ENCODE measurements at regions not wholly inside any gene's neighbourhood (a gene's known extent, or its start where the extent isn't known, plus 50 kb on each side); places are given as distances from the start of the nearest gene placed in this dataset.

DNA sequence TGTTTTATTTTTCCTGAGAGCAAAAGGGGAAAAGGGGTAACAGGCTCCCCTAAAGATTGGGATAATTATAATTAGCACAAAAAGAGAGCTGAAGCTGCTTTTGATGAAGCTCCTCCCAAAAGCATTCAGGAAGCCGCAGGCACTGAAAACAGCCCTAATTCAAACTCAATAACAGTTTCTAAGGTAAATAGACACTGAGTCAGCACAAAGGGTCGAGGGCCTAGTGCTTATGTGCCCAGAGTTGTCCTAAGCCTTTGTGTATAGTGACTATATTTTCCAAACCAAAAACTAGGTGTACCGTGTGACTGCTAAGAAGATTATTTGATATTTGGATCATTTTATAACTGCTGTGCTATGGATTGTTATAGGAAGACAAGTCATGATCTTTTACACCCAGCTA is 67.7 kb downstream of the HMHB1 start:
- H3K27ac Mint-ChIP-seq (ENCODE audit: unreplicated experiment) = no peak overlapping the region
- BruUV-seq (replicated peaks) = no TSS peak
- no peak for DNase-seq
- no peak overlapping the region for H3K4me3 ChIP-seq (ENCODE audit: low read depth, low read length)
- no peaks in the 10 kb centered on the region for H3K36me3 ChIP-seq (ENCODE audit: control insufficient read depth, insufficient read depth, low read length)
- ChIA-PET CTCF (no interaction called here), POLR2A (no interaction called here)
- H3K27me3 ChIP-seq (replicated peaks; ENCODE audit: control insufficient read depth, insufficient read depth, low read length) = no peaks in the 10 kb centered on the region
- TF ChIP-seq, protein P1, sequence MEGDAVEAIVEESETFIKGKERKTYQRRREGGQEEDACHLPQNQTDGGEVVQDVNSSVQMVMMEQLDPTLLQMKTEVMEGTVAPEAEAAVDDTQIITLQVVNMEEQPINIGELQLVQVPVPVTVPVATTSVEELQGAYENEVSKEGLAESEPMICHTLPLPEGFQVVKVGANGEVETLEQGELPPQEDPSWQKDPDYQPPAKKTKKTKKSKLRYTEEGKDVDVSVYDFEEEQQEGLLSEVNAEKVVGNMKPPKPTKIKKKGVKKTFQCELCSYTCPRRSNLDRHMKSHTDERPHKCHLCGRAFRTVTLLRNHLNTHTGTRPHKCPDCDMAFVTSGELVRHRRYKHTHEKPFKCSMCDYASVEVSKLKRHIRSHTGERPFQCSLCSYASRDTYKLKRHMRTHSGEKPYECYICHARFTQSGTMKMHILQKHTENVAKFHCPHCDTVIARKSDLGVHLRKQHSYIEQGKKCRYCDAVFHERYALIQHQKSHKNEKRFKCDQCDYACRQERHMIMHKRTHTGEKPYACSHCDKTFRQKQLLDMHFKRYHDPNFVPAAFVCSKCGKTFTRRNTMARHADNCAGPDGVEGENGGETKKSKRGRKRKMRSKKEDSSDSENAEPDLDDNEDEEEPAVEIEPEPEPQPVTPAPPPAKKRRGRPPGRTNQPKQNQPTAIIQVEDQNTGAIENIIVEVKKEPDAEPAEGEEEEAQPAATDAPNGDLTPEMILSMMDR (IDR thresholded peaks at IDR 0.05; ENCODE audit: insufficient read depth in 1 of 2, low read depth in 1 of 2, low read length in 1 of 2, severe bottlenecking in 1 of 2, unreplicated experiment in 1 of 2) = no peak
- no peaks in the 10 kb centered on the region for H3K4me1 Mint-ChIP-seq (ENCODE audit: low read depth, unreplicated experiment)
- no peaks in the 10 kb centered on the region for H3K9me3 Mint-ChIP-seq (ENCODE audit: unreplicated experiment)
- H3K4me1 ChIP-seq = no peaks in the 10 kb centered on the region
- peaks cover 5% of the 10 kb centered on the region for H3K27me3 Mint-ChIP-seq (ENCODE audit: insufficient read depth, unreplicated experiment)
- intact Hi-C loops (cut with micrococcal nuclease; ENCODE audit: unreplicated experiment) = no loop called here
- H3K9me3 ChIP-seq = no peaks in the 10 kb centered on the region
- no peaks in the 10 kb centered on the region for H3K36me3 Mint-ChIP-seq (ENCODE audit: insufficient read depth, unreplicated experiment)
- no peak overlapping the region for H3K4me3 Mint-ChIP-seq (ENCODE audit: unreplicated experiment)

DNA sequence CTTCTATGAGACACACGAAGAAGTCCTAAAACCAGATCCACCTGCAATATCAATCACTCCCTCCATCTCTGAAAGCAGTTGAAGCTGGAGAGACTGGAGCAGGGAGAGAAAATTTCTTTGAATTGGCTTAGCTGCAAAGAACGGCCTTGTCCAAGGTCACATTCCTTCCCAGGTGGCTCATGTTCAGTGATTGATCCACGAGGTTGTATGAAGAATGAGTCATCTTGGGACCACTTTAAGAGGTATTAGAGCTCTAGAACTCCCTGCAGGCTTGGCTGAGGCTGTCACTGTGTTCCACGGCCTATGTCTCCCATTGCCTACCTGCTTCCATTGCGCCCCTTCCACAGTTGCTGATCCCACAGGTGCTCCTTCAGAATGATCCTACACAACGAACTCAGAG is 68.2 kb downstream of the HMHB1 start:
- no peaks in the 10 kb centered on the region for H3K36me3 Mint-ChIP-seq (ENCODE audit: insufficient read depth, unreplicated experiment)
- no peak overlapping the region for H3K4me3 ChIP-seq (ENCODE audit: low read depth, low read length)
- H3K27me3 Mint-ChIP-seq (ENCODE audit: insufficient read depth, unreplicated experiment) = peaks cover 5% of the 10 kb centered on the region
- H3K9me3 Mint-ChIP-seq (ENCODE audit: unreplicated experiment) = no peaks in the 10 kb centered on the region
- BruUV-seq (replicated peaks) = no TSS peak
- CTCF ChIA-PET = no interaction called here
- no peak overlapping the region for H3K4me3 Mint-ChIP-seq (ENCODE audit: unreplicated experiment)
- intact Hi-C loops (cut with micrococcal nuclease; ENCODE audit: unreplicated experiment) = no loop called here
- no peaks in the 10 kb centered on the region for H3K36me3 ChIP-seq (ENCODE audit: control insufficient read depth, insufficient read depth, low read length)
- no peaks in the 10 kb centered on the region for H3K9me3 ChIP-seq
- TF ChIP-seq, protein P1 (IDR thresholded peaks at IDR 0.05; ENCODE audit: insufficient read depth in 1 of 2, low read depth in 1 of 2, low read length in 1 of 2, severe bottlenecking in 1 of 2, unreplicated experiment in 1 of 2) = no peak
- DNase-seq = no peak
- no peaks in the 10 kb centered on the region for H3K4me1 Mint-ChIP-seq (ENCODE audit: low read depth, unreplicated experiment)
- no peaks in the 10 kb centered on the region for H3K27me3 ChIP-seq (replicated peaks; ENCODE audit: control insufficient read depth, insufficient read depth, low read length)
- POLR2A ChIA-PET = no interaction called here
- H3K27ac Mint-ChIP-seq (ENCODE audit: unreplicated experiment) = no peak overlapping the region
- H3K4me1 ChIP-seq = no peaks in the 10 kb centered on the region

DNA sequence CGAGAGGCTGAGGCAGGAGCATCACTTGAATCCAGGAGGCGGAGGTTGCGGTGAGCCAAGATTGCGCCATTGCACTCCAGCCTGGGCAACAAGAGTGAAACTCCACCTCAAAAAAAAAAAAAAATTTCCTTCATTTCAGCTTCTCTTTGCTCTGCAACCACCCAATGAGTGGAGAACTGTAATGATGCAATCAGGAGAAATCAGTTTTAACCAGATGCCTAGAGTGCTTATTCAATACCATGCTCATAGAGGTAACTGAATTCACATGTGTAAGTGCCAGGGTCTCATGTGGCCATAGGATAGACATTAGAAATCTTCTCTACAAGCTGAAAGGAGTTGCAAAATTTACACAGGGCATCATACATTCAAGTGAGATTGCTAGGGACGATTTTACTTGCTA is 70.6 kb downstream of the HMHB1 start:
- Mint-ChIP-seq H3K27ac (ENCODE audit: unreplicated experiment) (no peak overlapping the region), H3K4me3 (ENCODE audit: unreplicated experiment) (no peak overlapping the region), H3K36me3 (ENCODE audit: insufficient read depth, unreplicated experiment) (no peaks in the 10 kb centered on the region), H3K4me1 (ENCODE audit: low read depth, unreplicated experiment) (no peaks in the 10 kb centered on the region), H3K27me3 (ENCODE audit: insufficient read depth, unreplicated experiment) (peaks cover 14% of the 10 kb centered on the region), H3K9me3 (ENCODE audit: unreplicated experiment) (no peaks in the 10 kb centered on the region)
- TF ChIP-seq, protein P1 (IDR thresholded peaks at IDR 0.05; ENCODE audit: insufficient read depth in 1 of 2, low read depth in 1 of 2, low read length in 1 of 2, severe bottlenecking in 1 of 2, unreplicated experiment in 1 of 2) = no peak
- Histone ChIP-seq H3K4me1 (no peaks in the 10 kb centered on the region), H3K4me3 (ENCODE audit: low read depth, low read length) (no peak overlapping the region), H3K36me3 (ENCODE audit: control insufficient read depth, insufficient read depth, low read length) (no peaks in the 10 kb centered on the region), H3K27me3 (replicated peaks; ENCODE audit: control insufficient read depth, insufficient read depth, low read length) (no peaks in the 10 kb centered on the region), H3K9me3 (no peaks in the 10 kb centered on the region)
- intact Hi-C loops (cut with micrococcal nuclease; ENCODE audit: unreplicated experiment) = no loop called here
- ChIA-PET POLR2A (no interaction called here), CTCF (no interaction called here)
- BruUV-seq (replicated peaks) = no TSS peak
- DNase-seq = no peak

Data from Caco-2 (cell line).